HG02759 (cell line): ENCODE measurements at regions not wholly inside any gene's neighbourhood (a gene's known extent, or its start where the extent isn't known, plus 50 kb on each side); places are given as distances from the start of the nearest gene placed in this dataset.
"Not testable (repeated sequence)": the region's sequence is repeated elsewhere in the genome, so short reads cannot be mapped to it uniquely, and the experiment has no call there.

Experiments used
- ATAC-seq: cut with Tn5 transposase; IDR thresholded peaks from one replicate; pipeline ENCODE4 v1.9.1; 2021; ENCODE audit warnings: mild to moderate bottlenecking, moderate library complexity; ENCODE audit not compliant: unreplicated experiment

DNA sequence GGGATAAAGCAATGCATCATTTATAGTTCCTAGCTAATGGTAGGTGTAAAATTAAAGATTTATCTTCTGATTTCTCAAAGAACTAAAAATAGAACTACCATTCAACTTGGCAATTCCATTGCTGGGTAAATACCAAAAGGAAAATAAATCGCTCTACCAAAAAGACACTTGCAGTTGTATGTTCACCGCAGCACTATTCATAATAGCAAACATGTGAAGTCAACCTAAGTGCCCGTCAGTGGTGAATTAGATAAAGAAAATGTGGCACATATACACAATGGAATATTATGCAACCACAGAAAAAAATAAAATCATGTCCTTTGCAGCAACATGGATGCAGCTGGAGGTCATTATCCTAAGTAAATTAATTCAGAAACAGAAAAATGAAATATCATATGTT, 192.8 kb upstream of the ADRA1D start:
- ATAC-seq, result no peak

DNA sequence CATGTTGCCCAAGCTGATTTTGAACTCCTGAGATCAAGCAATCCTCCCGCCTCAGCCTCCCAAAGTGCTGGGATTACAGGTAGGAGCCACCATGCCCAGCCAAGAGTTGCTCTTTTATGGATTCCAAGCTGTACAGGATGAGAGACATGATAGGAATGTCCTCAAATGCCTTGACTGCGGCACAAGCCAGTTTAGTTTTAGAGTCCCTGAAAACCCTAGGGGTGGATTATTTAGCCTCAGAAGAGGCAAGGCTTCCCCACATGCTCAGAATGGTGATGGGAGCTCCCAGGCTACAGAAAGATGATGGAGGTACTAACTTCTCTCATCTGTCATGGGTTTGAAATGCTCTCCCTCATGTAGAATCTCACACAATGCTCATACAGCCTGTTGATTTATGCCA, 192.1 kb upstream of the ADRA1D start:
- no peak for ATAC-seq

DNA sequence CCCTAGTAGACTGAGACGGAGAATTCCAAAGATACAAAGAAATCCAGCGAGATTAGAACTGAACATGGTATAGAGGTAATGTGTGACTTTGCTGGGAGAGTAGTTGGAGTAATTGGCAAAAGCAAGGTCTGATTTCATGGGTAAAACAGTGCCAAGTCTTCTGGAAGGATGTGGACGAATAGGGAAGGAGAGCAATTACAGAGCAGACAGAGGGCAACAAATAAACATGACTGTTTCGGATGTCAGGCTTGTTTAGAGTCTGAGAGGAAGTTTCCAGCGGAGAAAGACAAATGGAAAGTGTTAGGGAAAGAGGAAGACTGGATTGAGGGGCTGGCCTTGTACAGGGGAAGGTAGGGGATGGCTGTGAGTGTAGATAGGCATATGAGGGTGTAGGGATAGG, 190.4 kb upstream of the ADRA1D start:
- no peak for ATAC-seq

DNA sequence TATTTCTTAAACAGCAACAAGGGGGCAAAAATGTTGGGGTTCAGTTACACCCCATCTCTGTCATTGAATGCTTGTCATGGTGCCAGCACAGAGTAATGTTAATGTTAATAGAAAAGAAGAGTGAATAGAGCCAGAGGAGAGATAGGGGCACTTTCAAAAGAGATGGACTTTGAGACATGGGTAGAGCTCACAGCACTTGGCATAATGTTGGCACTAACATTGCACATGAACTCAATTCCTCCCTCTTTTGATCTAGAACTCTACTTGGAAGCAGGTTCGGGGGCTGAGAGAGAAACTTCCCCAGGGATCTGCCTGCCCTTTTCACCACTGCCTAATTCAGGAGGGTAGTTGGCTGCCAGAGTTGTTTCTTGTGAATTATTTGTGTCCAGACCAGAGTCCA, 188.0 kb upstream of the ADRA1D start:
- ATAC-seq, result no peak

DNA sequence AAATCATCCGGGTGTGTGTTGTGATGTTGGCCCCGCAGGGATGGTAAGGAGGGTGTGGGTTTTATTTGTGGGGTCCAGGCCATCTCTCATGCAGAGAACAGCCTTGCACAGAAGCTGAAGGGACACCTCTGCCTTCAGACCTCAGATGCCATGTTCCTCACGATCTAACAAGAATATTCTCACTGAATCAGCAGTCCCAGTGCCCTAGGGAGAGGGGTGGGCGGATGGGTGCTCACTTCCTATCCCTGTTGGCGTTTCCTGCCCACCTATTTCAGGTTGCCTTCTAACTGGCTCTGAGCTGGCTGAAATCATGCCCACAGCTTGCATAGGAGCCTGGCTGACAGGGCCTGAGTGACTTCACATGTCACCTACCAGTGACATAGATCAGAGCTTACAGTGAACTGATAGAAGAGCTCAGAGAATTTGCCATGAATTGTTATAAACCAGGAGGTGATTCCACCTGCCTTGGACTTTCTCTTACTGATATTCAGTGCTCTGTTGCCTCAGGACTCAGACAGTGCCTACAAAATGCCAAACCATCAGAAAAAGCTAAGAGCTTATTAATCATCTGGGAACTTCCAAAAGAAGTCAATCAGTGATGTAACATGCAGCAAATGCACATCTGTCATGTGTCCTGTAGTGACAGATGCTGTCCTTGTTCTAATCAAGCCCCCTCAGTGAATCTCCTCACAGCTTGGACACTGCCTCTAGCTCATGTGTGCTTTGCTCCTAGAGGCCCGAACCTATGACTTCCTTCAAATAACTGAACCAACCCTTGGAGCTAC, 186.8 kb upstream of the ADRA1D start:
- no peak for ATAC-seq

DNA sequence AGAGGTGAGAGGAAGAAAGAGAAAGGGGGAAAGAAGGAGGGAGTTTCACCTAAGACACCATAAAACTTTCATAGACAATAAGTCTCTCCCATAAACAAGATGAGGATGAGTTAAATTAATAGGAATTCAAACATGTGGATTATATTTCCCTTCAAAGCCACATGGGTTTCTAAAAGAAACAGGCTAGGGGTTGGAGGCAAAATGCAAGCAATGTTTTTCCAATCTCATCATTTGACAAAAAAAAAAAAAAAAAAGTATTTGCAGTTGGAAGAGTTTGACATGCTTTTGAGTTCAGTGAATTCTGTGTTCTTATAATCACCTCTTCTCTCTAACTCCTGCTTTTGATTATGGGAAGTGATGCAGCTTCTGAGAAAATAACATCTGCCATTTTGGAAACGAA, 186.1 kb upstream of the ADRA1D start:
- no peak for ATAC-seq

DNA sequence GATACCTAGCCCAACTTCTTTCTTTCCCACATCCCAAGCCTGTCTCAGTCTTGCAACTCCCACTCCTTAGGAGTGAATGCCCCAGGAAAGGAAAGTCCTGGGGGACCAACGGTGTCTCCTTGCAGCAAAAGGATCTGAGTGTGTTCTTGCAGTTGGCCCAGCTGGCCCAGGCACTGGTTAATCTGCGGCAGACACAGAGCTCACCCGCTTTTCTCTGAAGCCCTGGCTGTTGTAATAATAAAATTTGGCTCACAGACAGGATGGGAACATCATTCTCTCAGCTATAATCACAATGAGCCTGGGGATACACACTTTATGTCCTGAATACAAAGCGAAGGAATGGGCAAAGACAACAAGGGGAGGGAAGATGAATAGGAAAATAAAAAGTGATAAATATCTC, 185.6 kb upstream of the ADRA1D start:
- no peak for ATAC-seq

DNA sequence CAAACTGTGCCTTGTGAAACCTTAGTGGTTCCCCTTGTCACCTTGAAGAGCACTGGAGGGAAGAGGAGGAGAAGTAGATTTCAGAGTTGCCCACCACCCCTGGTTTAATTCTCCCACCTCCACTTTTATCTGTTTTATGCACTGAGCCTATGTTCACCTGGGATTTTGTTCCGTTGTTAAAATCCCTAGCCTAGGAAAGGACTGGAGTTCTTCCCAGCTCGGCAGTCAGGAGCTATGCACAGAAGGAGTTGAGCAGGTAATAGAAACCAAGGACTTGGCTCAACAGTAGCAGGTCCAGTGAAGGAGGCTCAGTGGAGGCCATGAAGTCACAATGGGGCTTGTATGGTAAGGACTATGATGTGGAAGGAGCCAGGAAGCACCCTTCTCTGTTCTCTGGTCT, 182.4 kb upstream of the ADRA1D start:
- ATAC-seq, result no peak

DNA sequence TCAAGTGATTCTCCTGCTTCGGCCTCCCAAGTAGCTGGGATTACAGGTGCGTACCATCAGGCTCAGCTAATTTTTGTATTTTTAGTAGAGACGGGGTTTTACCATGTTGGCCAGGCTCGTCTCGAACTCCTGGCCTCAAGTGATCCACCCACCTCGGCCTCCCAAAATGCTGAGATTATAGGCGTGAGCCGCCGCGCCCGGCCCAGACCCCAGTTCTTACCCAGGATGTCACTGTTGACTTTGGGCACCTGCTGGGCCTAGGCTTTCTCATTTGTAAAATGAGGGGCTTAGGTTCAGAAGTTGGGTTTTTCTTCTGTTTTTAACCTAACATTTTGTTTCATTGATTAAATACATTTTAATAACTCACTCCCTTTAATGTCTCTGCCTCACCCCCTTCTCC, 181.7 kb upstream of the ADRA1D start:
- ATAC-seq, result not testable (repeated sequence)

DNA sequence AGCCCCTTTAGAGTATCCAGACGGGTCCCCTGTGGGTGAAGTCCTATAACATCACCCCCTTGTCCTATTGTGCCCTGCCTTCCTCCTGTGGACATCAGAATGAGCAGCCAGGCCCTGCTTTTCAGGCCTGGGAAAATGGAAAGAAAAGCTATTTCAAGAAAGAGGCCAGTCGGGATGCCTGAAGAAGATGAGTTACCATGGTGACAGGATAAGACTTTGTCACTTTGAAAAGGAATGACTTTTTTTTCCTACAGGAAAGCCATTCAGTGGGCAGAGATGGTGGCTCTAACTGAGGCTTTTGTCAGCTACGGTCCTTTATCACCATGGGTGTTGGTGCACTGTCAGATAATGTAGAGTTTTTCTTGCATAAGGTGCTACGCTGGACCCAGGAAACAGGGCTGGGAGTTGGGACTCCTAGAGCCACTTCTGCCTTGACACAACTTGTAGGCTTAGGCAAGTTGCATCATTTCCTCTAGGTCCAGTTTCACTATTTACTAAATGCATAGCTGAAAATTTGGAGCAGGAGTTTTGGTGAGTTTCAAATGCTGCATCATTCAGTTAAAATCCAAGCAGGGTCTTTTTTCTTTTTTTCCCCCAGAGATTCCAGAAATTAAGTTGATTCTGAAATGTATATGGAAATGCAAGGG, 179.0 kb upstream of the ADRA1D start:
- no peak for ATAC-seq

DNA sequence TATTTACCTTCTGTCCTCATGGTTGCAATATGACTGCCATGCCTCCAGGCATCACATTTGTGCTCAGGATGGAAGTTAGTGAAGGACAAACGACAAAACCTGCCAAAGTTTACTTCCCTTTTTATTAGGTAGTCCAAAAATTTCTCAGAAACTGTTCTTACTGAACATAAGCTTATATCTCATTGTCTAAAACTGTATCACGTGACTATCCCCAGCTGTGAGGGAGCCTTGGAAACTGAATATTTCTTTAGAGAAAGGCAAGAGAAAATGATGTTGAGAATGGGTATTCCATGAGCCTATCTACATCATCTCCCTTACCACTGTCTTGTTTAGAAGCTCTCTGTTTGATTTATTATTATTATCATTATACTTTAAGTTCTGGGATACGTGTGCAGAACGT, 169.1 kb upstream of the ADRA1D start:
- no peak for ATAC-seq

DNA sequence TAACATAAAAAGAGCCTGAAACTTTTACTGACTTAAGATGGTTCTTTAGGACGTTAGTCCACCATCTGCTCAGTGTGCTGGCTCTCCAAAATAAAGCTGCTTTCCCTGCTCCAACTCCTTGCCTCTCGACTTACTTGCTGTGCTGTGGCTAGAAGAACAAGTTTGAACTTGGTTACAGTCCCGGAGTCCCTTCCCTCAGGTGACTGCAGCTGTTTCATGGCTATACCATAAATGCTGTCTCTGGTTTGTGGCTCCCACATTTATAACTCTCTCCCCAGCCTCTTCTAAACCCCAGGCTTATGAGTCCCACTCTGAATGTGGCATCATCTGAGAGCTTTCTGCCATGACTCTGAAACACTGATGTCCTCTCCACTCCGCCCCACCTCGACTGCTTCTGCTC, 166.2 kb upstream of the ADRA1D start:
- no peak for ATAC-seq

DNA sequence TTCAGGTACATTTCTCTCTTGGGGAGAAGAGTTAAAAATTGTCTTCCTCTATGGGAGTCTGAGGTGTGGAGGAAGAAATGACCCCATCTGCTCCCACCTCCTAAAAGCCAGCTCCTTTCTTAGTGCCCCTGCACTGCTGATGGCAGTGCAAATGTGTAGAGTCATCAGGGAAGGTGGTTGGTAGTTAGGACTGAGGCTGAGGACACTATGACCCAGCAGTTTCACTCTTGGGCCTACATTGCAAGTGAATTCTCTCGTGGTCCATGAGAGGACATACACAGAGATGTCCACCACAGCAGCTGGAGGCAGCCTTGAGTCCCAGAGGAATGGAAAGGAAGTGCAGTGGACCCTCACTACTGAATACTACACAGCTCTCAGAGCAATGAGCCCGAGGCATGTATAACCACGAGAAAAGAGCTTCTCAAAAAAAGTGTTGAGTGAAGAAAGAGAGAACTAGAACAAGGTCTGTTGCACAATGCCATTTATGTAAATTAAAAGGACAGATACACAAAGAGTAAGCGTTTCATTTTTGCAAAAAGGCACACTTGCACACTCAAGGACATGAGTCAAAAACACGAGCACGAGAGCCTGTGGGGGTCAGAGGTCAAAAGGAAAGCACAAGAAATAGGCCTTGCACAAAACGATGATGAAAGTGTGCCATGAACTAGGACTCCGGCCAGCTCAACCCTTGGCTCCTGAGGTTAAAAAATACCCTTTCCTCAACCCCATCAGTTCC, 164.4 kb upstream of the ADRA1D start:
- ATAC-seq, result no peak

DNA sequence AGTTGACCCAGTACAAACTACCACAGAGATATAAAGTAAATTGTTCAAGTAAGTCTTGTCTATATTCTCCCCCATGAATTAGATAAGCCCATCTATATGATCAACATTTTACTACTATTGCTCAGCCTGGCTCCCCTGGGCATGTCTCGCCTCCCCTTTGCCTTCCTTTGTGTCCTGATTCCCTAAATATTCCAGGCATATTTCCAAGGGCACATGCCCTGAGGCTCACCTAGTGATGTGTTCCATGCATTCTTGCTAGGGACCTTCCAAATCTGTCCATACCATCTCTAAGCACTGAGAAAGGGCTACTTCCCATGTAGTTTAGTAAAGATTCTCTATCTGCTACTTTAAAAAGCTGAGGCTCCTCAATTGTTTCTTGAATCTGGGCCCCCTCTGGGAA, 163.1 kb upstream of the ADRA1D start:
- no peak for ATAC-seq

DNA sequence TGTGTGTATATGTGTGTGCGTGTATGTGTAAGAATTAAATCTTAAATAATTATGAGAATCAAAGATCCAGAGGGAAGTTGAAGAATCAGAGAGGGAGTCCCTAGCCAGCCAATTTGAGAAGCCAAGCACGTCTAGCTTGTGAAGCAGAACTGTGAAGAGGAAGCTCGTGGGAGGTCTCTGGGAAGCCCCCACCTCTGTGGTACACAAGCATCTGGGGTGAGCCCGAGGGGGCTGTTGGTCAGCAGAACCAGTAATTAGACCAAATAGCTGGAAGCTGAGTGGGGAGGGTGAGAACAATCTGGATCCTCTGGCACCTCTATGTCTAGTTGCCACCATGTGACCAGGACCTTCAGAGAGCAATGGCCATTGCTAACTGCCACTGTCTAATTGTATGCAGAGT, 162.7 kb upstream of the ADRA1D start:
- ATAC-seq, result no peak

DNA sequence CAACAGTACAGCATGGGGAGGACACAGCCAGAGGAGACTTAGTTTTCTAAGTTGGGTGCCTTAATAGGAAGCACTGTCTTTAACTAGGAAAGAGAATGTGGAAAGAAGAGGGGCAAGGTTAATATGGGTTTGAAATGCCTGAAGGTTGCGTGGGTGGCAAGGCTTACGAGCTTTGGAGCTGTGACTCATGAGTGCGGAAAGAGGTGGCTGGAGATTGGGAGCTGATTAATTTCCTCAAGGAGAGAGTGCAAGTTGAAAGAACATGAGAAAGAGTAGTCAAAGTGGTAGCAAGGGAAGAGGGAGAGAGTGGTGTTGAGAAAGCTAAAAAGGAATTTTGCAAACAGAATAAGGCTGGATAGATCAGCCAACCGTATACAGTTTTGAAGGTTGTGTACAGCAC, 157.5 kb upstream of the ADRA1D start:
- no peak for ATAC-seq

DNA sequence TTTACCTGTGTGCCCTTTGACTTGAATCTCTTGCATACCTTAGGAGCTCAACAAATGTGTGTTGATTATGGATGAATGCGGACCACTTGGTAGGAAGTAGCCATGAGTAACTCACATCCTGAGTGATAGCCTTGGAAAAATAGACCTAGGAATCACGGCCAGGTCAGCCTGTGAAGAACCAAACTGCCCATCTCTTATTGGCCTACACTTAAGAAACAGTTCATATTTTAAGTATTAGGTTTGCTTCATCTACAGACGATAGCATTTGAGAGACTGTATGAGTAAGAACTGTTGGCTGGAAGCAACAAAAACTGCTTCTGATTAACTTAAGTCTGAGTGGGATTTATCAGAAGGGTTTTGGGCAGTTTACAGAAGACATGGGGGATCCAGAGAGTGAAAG, 152.5 kb upstream of the ADRA1D start:
- ATAC-seq, result no peak

DNA sequence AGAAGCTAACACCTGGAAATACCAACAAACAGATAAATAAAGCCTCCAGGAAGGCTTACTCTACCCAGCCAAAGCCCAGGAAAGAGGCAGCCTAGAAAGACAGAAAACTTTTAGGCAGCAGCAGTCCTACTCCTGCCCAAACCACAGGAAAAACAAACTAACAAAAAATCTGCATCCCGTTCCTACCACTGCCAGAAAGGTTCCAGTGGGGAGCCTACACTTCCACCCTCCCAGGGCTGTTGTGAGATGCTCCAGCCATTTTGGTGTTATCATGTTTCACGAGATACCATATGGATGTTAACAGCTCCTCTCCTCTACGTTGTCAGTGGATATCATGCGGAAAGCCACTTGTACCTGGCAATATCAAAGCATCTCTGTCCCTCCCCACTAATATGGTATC, 135.9 kb upstream of the ADRA1D start:
- ATAC-seq, result no peak

DNA sequence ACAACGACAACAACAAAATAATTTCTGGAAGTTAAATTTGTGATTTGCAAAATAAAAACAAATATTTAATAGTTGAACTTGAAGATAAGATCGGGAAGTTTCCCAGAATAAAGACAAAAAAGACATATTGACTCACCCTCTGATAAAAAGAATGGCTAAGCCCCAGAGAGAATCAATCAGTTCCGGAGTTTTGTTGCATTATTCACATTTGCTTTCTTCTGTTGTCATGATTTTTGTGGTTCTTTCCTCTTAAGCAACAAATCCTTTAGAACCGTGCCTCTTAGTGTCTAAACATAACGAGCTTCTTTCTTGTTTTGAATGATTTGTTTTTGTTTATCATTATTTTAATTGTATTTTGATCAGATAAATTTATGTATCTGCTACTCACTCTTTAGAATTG, 134.9 kb upstream of the ADRA1D start:
- ATAC-seq, result no peak

DNA sequence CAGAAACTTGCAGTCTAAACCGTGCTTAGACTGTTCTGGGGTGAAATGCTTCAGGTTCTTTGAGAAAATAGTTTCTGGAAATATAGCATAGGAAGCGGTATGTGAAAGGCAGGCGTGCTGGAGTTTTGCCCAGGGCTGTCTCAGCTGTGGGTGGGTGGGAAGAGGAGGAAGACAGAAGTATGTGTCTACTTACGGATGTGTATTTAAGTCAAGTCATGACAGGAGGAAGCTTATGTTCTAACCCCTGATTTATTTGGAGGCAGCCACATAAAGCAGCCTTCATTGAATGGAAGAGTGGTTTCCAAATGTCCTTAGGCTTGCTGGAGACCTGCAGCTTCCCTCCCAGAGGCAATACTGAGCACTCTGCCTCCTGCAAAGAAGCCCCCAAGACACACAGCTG, 126.8 kb upstream of the ADRA1D start:
- ATAC-seq, result no peak

DNA sequence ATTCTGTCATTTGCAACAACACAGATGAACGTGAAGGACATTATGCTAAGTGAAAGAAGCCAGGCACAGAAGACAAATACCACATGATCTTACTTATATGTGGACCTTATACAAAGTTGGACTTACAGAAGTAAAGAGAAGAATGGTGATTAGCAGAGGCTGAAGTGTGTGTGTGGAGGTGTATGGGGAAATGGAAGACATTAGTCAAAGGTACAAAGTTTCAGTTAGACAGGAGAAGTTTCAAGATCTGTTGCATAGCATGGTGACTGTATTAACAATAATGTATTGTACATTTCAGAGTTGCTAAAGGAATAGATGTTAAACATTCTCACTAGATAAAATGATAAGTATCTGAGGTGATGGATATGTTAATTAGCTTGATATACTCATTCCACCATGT, 124.4 kb upstream of the ADRA1D start:
- no peak for ATAC-seq

DNA sequence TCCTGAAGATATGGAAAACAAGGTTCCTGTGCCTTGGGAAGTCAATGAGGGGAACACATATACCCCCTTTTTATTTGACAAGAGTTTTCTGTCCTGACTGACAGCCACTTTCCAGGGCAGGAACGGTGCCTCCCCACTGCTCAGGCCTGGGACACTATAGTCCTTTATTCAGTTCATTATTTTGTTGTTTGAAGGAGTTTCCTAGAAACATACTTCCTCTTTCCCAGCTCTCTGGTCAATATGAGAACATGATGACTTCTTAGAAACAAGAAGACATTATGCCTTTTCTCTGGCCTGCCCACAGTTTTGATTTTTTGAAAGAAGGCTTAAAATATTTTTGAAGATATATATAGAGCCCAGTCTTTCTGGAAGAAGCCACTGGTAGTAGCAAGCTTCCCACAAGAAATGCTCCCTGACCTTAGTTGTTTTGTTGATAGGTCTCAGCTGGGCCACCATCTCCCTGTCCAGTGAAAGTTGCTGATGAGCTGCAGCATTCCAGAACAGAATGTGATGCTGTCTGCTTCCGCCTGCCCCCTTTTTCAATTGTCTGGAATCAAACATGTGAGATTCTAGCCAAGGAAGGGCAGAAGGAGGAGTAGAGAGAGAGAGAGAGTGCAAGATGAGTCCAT, 122.7 kb upstream of the ADRA1D start:
- no peak for ATAC-seq
